Activated T-cell treated with anti-CD3 and anti-CD28 coated beads for 48 hours (primary cell): ENCODE measurements at regions not wholly inside any gene's neighbourhood (a gene's known extent, or its start where the extent isn't known, plus 50 kb on each side); places are given as distances from the start of the nearest gene placed in this dataset.
A peak's percentile ranks its signal among the peaks of the same experiment; 100 is the strongest.
"Not testable (repeated sequence)": the region's sequence is repeated elsewhere in the genome, so short reads cannot be mapped to it uniquely, and the experiment has no call there.

Source experiments
- DNase-seq: peaks from one replicate; pipeline ENCODE4 v3.0.0-alpha.2; 2020; ENCODE audit warnings: low read depth

DNA sequence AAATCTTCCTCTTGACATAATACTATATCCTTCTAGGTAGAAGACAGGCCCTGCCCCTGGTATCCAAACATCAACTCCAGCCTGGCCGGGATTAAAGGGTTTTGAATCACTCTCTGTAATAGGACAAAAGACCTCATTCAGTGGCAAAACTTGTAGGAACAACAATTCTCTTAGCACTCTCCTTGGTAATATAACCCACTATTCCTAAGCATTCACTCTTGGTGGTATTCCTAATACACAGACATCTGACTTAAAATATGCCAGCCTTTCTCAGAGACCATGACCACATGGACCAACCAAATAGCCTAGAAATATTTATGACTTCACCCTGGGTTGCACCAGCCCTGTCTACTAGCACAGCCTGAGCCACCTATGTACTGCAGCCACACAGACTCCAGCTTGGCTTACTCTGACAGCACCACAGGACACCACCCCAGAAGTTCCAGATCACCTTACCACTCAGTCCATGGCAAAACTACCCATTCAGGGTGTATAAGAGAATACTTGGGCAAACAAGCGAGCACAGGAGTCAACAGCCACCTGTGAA is 244.9 kb upstream of the NEBL start:
- no peak for DNase-seq

DNA sequence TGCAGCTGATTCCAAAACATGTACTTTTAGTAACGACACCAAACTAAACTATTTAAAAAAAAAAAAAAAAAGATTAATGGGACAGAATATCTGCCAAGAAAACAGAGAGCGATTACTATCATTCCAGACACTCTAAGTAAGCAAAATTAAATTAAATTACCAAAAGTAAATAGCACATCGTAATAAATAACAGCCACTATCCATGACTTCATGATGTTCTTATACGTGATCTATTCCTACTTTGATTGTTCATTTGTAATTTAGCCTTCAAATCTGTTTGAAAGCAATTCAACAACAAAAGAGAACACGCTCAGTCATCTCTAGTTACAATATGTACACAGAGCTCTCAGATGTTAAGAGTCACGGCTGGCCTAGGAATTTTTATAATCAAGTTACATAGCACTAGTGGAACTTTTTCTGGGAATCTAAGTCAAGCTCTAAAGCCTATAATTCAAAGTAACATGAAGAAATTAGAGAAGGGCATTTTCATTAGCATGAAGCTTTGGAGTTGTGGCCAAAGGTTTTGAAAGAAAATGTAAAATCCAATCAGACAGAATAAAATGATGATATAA is 241.7 kb upstream of the NEBL start:
- no peak for DNase-seq

GRCh38 chr10:21135023-21135931 is 238.2 kb upstream of the NEBL start:
- DNase-seq = no peak

DNA sequence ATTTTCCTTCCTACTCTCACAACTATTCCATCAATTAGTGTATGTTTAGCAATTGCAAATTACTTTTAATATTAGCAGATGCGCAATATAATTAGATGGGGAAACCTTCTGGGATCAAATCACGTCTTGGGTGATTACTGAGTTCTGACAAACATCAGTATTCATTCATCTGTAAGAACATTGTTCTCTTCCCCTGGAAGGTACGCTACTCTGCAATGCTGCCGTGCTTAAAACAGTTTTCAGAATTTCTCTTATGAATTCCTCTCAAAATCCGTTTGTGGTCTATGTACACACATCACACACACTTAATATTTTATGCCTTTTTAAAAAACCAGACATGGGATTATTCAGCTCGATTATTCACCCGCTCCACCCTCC is 237.5 kb upstream of the NEBL start:
- no peak for DNase-seq

DNA sequence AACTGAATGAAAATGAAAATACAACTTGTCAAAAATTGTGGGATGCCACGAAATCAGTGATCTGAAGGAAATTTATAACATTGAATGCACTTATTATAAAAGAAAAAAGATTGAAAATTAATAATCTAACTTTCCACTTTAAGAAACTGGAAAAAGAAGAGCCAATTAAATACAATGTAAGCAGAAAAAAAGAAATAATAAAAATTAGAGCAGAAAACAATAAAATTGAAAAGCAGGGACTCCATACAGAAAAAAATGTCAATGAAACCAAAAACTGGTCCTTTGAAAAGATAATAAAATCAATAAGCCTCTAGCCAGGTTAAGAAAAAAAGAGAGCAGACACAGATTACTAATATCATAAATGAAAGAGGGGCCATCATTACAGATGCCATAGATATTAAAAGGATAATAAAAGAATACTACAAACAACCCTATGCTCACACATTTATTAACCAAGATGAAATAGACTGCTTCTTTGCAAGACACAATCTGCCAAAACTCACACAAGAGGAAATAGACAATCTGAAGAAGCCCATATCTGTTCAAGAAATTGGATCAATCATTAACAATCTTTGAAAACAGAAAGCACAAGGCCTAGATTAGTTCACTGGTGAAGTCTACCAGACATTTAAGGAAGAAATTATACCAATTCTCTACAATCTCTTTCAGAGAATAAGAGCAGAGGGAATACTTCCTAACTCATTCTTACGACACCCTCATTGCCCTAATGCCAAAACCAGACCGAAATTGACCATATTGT is 233.8 kb upstream of the NEBL start:
- no peak for DNase-seq

DNA sequence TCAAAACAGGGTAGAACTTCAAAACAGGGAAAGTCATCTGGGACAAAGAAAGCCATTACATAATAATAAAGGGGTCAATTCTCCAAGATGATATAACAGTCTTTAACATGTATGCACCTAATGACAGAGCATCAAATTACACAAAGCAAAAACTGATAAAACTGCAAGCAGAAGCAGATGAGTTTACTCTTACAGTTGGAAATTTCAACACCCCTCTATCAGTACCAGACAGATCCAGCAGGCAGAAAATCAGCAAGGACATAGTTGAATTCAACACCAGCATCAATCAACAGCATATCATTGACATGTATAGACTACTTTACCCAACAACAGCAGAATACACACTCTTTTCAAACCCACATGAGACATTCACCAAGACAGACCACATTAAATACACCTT is 233.0 kb upstream of the NEBL start:
- no peak for DNase-seq

DNA sequence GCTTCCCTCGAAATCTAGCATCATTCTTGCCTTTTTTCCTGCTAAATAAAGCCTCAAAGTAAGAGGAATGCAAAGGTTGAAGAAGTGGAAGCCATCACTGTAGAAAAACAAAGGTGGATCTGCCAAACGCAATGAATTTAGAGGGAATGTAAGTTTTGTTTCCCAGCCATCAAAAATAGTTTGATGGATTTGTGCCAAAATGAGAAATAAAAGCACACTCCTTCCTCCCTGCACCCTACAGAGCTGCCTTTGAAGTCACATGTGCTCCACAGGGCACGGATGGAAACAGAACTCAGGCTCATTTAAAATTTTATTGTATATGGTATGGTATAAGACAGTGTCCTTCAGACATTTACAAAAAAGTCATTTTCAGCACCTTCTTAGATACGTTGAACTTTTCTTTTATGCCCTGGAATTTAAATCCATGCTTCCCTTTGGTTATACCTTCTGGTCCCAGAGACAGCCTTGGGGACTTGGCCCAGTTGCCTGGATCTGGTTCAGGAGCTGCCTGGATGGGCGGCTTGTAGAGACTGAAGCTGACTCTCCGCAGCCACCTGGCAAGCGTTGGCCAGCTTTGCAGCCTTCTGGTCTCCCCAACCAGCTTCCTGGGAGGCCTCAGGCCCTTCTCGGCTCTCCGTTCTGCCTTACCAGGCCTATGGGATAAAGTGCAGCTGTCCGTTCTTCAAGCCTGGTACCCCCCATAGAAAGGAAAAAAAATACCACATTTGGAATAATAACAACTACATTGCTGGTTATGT is 228.5 kb upstream of the NEBL start:
- no peak for DNase-seq

GRCh38 chr10:21122907-21123306 is 225.8 kb upstream of the NEBL start:
- no peak for DNase-seq

GRCh38 chr10:21121822-21122221 is 224.7 kb upstream of the NEBL start:
- DNase-seq = not testable (repeated sequence)

DNA sequence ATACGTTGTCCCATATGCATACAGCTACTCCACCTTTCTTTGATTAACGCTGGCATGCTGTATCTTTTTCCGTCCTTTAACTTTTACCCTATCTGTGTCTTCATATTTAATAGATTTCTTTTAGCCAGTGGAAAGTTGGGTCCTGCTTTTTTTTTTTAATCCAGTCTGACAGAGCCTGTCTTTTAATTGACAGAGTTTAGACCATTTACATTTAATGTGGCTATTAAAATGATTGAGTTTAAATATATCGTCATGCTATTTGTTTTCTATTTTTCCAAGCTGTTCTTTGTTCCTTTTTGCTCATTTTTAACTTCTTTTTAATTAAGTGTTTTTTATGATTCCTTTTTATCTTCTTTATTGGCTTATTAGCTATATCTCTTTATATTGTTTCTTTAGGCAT is 217.6 kb upstream of the NEBL start:
- no peak for DNase-seq

DNA sequence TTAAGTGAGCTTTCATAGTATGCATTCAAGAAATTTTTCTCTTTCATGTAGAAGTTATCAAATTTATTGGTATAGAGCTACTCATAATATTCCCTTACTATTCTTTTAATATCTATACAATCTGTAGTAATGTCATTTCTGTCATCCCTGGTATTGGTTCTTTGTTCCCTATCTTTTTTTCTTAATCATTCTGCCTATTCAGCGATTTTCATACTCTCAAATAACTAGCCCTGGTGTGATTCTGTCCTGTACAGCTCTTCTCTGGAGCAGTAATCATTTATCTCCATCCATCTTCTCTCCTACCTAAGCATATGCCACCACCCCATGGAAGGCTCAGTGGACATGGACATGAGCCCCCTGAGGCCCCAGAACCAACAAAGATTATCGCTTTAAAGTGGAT is 213.2 kb upstream of the NEBL start:
- DNase-seq = no peak

DNA sequence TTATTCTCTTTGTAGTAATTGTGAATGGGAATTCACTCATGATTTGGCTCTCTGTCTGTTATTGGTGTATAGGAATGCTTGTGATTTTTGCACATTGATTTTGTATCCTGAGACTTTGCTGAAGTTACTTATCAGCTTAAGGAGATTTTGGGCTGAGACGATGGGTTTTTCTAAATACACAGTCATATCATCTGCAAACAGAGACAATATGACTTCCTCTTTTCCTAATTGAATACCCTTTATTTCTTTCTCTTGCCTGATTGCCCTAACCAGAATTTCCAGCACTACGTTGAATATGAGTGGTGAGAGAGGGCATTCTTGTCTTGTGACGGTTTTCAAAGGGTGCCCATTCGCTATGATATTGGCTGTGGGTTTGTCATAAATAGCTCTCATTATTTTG is 209.8 kb upstream of the NEBL start:
- not testable (repeated sequence) for DNase-seq

DNA sequence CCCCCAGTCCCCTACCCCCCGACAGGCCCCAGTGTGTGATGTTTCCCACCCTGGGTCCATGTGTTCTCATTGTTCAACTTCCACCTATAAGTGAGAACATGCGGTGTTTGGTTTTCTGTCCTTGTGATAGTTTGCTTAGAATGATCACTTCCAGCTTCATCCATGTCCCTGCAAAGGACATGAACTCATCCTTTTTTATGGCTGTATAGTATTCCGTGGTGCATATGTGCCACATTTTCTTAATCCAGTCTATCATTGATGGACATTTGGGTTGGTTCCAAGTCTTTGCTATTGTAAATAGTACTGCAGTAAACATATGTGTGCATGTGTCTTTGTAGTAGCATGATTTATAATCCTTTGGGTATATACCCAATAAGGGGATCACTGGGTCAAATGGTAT is 208.2 kb upstream of the NEBL start:
- not testable (repeated sequence) for DNase-seq

DNA sequence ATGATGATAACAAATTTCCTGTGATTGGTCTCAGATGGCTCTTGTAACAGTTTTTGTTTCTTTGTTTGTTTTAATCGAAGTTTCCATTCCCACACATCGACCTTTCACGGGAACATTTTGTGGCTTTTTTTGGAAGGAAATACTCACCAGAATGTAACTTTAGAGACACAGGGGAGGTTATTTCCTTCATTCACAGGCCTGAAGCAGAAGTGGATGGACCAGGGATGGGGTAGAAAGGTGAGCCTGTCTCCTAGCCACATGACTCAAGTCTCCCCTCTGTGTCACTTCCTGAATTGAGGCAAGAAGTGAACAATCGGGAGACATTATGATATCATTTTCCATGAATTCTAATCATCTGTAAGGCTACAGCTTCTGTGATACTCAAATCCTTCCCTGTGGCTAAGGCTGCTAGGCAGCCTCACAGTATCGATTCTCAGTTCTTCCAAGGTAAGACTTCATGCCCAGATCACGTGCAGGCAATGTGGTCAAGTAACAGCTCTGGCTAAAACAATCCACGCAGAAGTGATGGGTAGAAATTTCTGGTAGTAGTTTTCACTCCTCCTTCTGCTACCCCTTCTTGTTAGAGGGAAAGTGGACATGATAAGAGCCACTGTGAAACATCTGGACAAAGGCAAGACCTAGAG is 203.9 kb upstream of the NEBL start:
- peak; percentile 1 for DNase-seq

GRCh38 chr10:21100190-21100589 is 203.1 kb upstream of the NEBL start:
- DNase-seq = no peak

DNA sequence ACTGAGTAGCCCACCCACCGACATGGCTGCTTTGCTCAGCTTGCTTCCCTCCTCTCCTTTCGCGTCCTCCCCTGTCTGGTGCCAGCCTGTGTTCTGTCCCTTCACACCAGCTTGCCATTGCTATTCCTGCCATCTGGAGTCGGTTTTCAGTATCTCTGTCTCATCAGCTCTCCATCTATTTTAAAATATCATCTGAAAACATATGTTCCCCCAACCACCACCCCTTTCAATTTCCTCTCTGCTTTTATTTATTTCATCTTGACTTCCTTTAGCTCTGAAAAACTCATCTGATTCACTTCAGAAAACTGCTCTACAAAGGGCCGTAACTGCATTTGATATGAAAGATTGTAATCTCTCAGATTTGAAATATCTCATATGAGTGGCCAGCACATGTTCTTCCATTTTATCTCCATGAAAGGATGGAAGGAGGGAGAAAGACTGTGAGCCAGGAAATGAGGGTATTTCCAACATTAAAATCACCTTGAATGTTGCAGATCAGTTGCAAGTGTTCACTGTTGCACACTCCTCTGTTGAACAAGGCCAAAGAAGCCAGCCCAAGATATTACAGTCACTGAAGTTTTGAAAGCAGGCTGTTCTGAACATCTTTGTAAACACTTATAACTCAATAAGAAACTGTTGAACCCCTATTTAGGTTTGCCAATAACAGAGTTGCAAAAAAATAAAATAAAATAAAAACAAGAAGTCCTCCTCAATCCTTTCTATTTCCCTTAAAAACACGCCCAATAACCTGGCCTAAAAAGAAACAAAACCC is 202.4 kb upstream of the NEBL start:
- DNase-seq = no peak

DNA sequence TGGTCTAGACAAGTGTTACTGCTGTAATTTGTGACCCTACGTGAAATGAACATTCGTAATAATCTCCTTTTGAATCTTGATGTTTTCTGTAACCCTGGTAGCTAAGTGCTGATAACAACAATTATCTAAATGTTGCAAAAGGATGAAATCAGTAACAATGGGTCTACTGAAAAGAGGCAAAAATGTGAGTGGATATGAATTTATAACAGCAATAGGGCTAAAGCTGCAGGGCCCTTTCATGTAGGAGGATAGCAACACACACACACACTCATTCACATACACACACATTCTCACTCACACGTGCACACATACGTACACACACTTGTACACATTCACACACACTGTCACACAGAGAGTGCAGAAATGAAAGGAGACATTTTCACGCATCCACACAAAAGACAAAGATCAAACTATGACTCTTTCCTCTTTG is 200.8 kb upstream of the NEBL start:
- no peak for DNase-seq

DNA sequence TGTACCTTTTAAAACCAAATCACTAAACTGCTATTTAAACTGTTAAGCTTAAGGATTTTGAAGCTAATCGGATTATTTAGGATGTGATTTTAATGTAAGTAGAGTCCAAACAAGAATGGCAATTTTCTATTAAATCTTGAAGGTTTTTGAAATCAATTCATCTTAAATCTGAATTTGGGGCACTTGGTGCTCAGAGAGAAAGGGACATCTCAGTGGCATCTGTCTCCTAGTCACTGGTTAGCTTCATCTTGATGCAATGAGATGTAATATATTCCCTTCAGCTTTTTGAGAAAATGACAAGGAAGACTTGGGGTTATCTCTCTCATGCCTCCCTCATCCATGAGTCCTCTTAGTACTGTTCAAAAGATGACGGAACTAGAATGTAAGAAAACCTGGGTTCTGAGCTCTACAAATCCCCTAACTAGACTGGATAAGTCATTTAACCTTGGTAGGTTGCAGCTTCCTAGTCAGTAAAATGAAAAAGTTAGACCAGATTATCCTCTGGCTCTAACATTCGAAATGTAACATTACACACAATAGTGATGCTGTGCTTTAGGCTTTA is 198.5 kb upstream of the NEBL start:
- DNase-seq = no peak

DNA sequence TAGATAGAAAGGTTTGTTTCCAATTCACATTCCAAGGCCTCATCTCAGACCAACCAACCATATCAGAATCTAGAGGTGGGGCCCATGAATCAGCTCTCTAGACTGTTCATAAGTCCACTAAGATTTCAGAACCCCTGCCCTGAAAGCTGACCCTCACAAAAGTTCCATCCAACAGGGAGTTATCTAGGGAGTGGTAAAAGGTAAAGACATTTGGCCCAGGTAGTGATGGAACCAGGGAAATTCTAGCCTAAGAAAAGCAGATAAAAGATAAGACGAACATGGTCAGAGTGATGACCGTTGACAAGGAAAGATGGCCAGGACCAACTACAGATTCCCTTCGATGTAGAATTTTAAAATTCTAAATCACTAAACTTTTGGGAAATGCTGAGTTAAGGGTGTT is 198.0 kb upstream of the NEBL start:
- DNase-seq = no peak
